NCI-H2196 treated with DMSO at 0.1 percent for 48 hours (cell line): ENCODE measurements at regions not wholly inside any gene's neighbourhood (a gene's known extent, or its start where the extent isn't known, plus 50 kb on each side); places are given as distances from the start of the nearest gene placed in this dataset.

ENCODE experiments used
- DNase-seq: peaks from one replicate; lab custom pipeline; 2025; ENCODE audit not compliant: unreplicated experiment; lab: John Stamatoyannopoulos, UW

GRCh38 chr4:145251391-145251790, 71.0 kb upstream of the OTUD4 start:
- no peak for DNase-seq

GRCh38 chr4:145248971-145249370, 68.6 kb upstream of the OTUD4 start:
- DNase-seq, result no peak

GRCh38 chr4:145248502-145248901, 68.1 kb upstream of the OTUD4 start:
- DNase-seq, result no peak

DNA sequence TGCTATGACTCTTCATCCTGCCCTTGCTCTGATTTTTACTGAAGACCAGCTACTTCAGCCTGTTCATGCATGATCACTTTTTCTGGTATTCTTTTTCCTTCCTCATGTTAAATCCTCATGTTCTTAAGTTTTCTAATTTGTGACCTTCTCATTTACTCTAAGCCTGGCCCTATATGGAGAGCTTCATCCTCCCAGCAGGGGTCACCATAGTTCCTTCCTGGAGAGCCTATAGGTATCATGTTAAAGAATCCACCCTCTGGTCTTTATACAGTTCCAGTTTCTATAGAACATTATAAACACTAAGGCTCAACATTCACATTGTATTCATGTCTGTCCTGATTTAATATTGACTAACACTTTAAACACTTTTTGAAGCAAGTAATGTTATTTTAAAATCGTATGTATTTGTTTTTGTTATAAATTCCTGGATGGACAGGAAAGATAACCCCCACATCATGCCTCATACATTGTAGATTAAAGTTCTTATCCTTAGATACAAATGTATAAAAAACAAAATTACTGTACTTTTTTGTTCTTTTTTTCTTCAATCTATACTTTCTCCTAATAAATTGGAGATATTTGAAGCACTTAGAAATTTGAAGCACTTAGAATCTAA, 53.8 kb upstream of the OTUD4 start:
- DNase-seq, result peak; percentile 2

DNA sequence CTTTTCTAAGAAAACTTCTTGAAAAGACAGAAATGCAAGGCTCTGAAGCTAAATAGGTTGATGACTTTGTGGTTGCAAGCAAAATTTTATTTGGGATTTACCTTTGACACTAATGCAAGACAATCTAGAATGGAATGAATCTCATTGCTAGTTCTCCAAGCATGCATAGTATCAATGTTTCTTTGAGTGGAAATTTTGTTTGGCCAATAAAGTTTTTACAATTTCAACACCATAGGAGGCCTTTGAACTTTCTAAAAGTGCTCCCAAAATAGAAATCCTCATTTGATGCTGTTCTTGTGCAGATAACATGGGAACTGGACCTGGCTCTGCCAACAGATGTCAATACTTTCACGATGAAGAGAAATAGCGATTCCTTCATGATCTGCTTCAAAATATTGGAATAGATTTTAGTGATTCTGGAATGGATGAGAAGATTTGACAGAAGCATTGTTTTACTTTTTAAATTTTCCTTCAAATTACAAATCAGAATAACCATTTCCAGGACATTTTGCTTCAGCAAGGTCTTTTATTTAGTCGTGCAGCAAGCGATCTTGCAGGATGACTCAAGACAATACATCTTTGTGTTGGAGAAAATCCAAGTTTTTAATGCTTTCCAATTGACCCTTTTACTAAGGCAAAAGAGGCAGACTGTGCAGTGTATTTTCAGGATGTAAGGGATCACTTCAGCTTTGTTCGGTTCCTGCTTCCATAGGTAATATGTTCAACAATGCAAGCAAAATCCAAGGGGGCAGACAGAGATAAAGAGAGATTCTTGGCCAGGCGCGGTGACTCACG, 51.7 kb upstream of the OTUD4 start:
- DNase-seq, result no peak

GRCh38 chr4:145230726-145231125, 50.3 kb upstream of the OTUD4 start:
- no peak for DNase-seq
